K562 (cell line): ENCODE measurements at regions not wholly inside any gene's neighbourhood (a gene's known extent, or its start where the extent isn't known, plus 50 kb on each side); places are given as distances from the start of the nearest gene placed in this dataset.
A peak's percentile ranks its signal among the peaks of the same experiment; 100 is the strongest.

ENCODE experiments used
- ATAC-seq: fragments of 200-7000 bp; cut with Tn5 transposase; 3 replicates; pipeline ENCODE4 v1.9.1; 2020; ENCODE audit warnings: moderate library complexity
- BruUV-seq: library from RNA; stranded (reverse); fragments of 400-500 nt; replicated peaks from 2 replicates; lab custom pipeline; 2021; lab: Mats Ljungman, UMichigan
- CTCF ChIA-PET: fragments of 300-600 bp; formaldehyde crosslinking; extraction: SDS; loops from one replicate; lab custom pipeline; 2021; ENCODE audit warnings: low intra/inter-chr PET ratio; lab: Yijun Ruan, JAX
- POLR2A ChIA-PET: fragments of 300-600, 350-650 bp; sonication (Branson Sonifier 250); formaldehyde crosslinking; extraction: SDS; loops from one replicate; lab custom pipeline; 2021; ENCODE audit warnings: antibody characterized with exemption, inconsistent platforms; lab: Yijun Ruan, JAX
- DNase-seq, 4 experiments: peaks; one replicate each; pipeline versions ENCODE4 v3.0.0 to v3.0.0-alpha.2; 2011 to 2018; ENCODE audit warnings: low spot score in 3 of 4, mixed read lengths in 3 of 4; ENCODE audit errors: extremely low read depth in 1 of 4
- FAIRE-seq: peaks from 2 replicates; lab custom pipeline; 2011; peaks lifted over from hg19 to GRCh38; lab: Jason Lieb, UNC
- H2AFZ ChIP-seq: 2 replicates; pipeline ENCODE4 v1.6.0; 2011; ENCODE audit warnings: low read depth, low read length, control low read depth, inconsistent platforms
- H3K27ac ChIP-seq: fragments of 200-600 bp; 3 replicates; pipeline ENCODE4 v1.8.0; 2011; ENCODE audit warnings: low read depth, mild to moderate bottlenecking, control low read depth, inconsistent platforms, low read length, moderate library complexity, mixed read lengths; ENCODE audit errors: extremely low read depth
- H3K27me3 ChIP-seq, 2 experiments: fragments of 300-600 bp in 1 of 2; 2 replicates in 1 of 2; 3 replicates in 1 of 2; pipeline versions ENCODE4 v1.6.0 to v1.8.0; 2011; ENCODE audit warnings: inconsistent platforms in 2 of 2, low read length in 2 of 2, mild to moderate bottlenecking in 1 of 2, mixed read lengths in 1 of 2, moderate library complexity in 1 of 2; ENCODE audit not compliant: control insufficient read depth in 2 of 2, insufficient read depth in 2 of 2
- H3K36me3 ChIP-seq: fragments of 300-600 bp; 3 replicates; pipeline ENCODE4 v1.8.0; 2011; ENCODE audit warnings: mild to moderate bottlenecking, low read length, inconsistent platforms; ENCODE audit not compliant: control insufficient read depth, insufficient read depth
- H3K4me1 ChIP-seq, 2 experiments: fragments of 200-600 bp in 1 of 2; replicated peaks in 1 of 2; 2 replicates in 1 of 2; 3 replicates in 1 of 2; pipeline versions ENCODE4 v1.5.1 to v1.8.0; 2011; ENCODE audit warnings: inconsistent platforms in 2 of 2, low read length in 2 of 2, mild to moderate bottlenecking in 1 of 2, mixed read lengths in 1 of 2, moderate library complexity in 1 of 2; ENCODE audit not compliant: control insufficient read depth in 2 of 2, insufficient read depth in 2 of 2
- H3K4me2 ChIP-seq: 2 replicates; pipeline ENCODE4 v1.6.1; 2011; ENCODE audit warnings: low read length, control low read depth, inconsistent platforms, mixed read lengths; ENCODE audit not compliant: insufficient read depth
- H3K4me3 ChIP-seq: fragments of 200-600 bp; sonication (generic), shearing (Covaris generic); 2 replicates; pipeline ENCODE4 v1.5.1; 2016; ENCODE audit warnings: control low read depth, inconsistent platforms
- H3K79me2 ChIP-seq: fragments of 200-600 bp; 3 replicates; pipeline ENCODE4 v1.8.0; 2011; ENCODE audit warnings: low read length, inconsistent platforms; ENCODE audit not compliant: control insufficient read depth, insufficient read depth
- H3K9ac ChIP-seq, 2 experiments: 2 replicates each; pipeline versions ENCODE4 v1.6.0 to v1.6.1; 2011; ENCODE audit warnings: low read depth in 2 of 2, low read length in 2 of 2, control low read depth in 1 of 2, inconsistent platforms in 1 of 2, mild to moderate bottlenecking in 1 of 2, mixed read lengths in 1 of 2; ENCODE audit not compliant: insufficient read depth in 1 of 2
- H3K9me1 ChIP-seq: one replicate; pipeline ENCODE4 v1.6.0; 2011; ENCODE audit warnings: inconsistent platforms, mild to moderate bottlenecking, low read length, moderate library complexity; ENCODE audit not compliant: control insufficient read depth, insufficient read depth
- H3K9me3 ChIP-seq: replicated peaks from 2 replicates; pipeline ENCODE4 v1.5.1; 2011; ENCODE audit warnings: low read depth, low read length, inconsistent platforms; ENCODE audit not compliant: control insufficient read depth, insufficient read depth
- H4K20me1 ChIP-seq: replicated peaks from 2 replicates; pipeline ENCODE4 v1.6.1; 2011; ENCODE audit warnings: low read length, inconsistent platforms, mixed read lengths; ENCODE audit not compliant: control insufficient read depth, insufficient read depth
- CEBPB ChIP-seq: fragments of 450-650 bp; IDR thresholded peaks from 2 replicates; pipeline ENCODE4 v1.6.1; 2016; ENCODE audit warnings: missing genetic modification characterization, missing compliant biosample characterization
- CEBPG ChIP-seq, 3 experiments: fragments of 200-800 bp in 1 of 3; sonication (Bioruptor generic) in 1 of 3; sonication (generic) in 1 of 3; formaldehyde crosslinking in 1 of 3; IDR thresholded peaks in 2 of 3; conservative IDR thresholded peaks in 1 of 3; 2 replicates each; pipeline versions ENCODE4 v1.6.1 to v1.8.0; 2016 to 2022; ENCODE audit warnings: missing compliant biosample characterization in 2 of 3, missing genetic modification characterization in 2 of 3, mild to moderate bottlenecking in 1 of 3, missing genetic modification reagents in 1 of 3
- MAFG ChIP-seq: fragments of 450-650 bp; conservative IDR thresholded peaks from 2 replicates; pipeline ENCODE4 v1.6.1; 2016; ENCODE audit warnings: missing genetic modification characterization, missing compliant biosample characterization
- NRF1 ChIP-seq, 2 experiments: fragments of 450-650 bp; IDR thresholded peaks in 1 of 2; conservative IDR thresholded peaks in 1 of 2; 2 replicates each; pipeline ENCODE4 v1.6.1; 2014; ENCODE audit warnings: mild to moderate bottlenecking in 2 of 2
- ZNF511 ChIP-seq: sonication (generic); formaldehyde crosslinking; IDR thresholded peaks from 2 replicates; pipeline ENCODE4 v1.8.0; 2022; ENCODE audit warnings: mild to moderate bottlenecking, missing genetic modification reagents
- WGBS: fragments of 100-300 bp; shearing (Covaris generic); methylation state at CpG from one replicate; pipeline ENCODE4 v1.1.6; 2016; ENCODE audit warnings: low coverage, mixed read lengths; ENCODE audit not compliant: insufficient coverage; ENCODE audit errors: missing lambda C conversion rate; 5-methylcytosine and 5-hydroxymethylcytosine counted together
- in situ Hi-C: fragments of 300-500 bp; cut with MboI; formaldehyde crosslinking; loops from 4 replicates; pipeline ENCODE4 v1.15.0; 2018; ENCODE audit warnings: inconsistent platforms, mixed read lengths
- intact Hi-C: fragments of 100-400 bp; cut with micrococcal nuclease; formaldehyde crosslinking; loops from 2 replicates; pipeline ENCODE4 v1.14.2; 2022

- Histone ChIP-seq H3K9me3 (no peaks in the 10 kb centered on the region), H3K9me1 (no peaks in the 10 kb centered on the region), H3K4me1 (no peaks in the 10 kb centered on the region), H3K4me2 (no peak overlapping the region), H3K36me3 (no peaks in the 10 kb centered on the region), H2AFZ (no peak overlapping the region), H4K20me1 (no peaks in the 10 kb centered on the region), H3K4me3 (no peak overlapping the region), H3K27me3 (no peaks in the 10 kb centered on the region), H3K79me2 (no peaks in the 10 kb centered on the region), H3K27ac (no peak overlapping the region), H3K9ac (no peak overlapping the region)
- ChIA-PET POLR2A (no interaction called here), CTCF (no interaction called here)
- ATAC-seq, result no peak
- no TSS peak for BruUV-seq
- WGBS, result 3% methylated on average over 2 of the region's 2 CpGs
- TF ChIP-seq CEBPG (CRISPR knock-in tag; IDR thresholded peaks at IDR 0.05), result no peak
- peak in 1 of 2 experiments; percentile 61; a peak in 2 of 4 replicates for TF ChIP-seq CEBPG (tag; conservative IDR thresholded peaks at IDR 0.05 in 1 of 2, IDR thresholded peaks at IDR 0.05 in 1 of 2)
- TF ChIP-seq CEBPB, result 0 out of 2 replicates have a peak, but pooled peaks have one; percentile 29
- no peak for TF ChIP-seq ZNF511 (CRISPR knock-in tag)
- FAIRE-seq, result no peak
- no peak for DNase-seq
- intact Hi-C loops (no loop called here), in situ Hi-C loops (no loop called here)
Measured at GRCh38 chr13:64180756-64181155, 2765.1 kb upstream of the PCDH20 start.

DNA sequence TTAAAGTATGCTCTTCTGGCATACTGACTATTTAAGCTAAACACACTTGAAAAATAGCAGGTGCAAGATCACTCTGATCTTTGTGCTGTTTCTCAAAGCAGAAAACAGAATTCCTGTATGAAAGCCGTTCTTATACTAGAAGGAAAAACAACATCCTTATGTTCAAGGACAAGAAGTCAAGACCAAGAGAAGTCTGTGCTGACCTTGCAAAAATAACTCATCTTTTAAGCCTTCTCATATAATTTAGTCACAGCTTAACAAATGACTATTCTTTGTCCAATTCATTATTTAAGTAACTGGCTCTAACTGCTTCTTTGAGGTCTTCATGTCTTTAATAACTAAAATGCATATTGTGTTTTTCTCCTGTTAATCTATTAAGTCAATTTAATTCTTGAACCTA lies 2750.2 kb upstream of the PCDH20 start:
- ChIA-PET POLR2A (no interaction called here), CTCF (no interaction called here)
- no peak overlapping the region for H2AFZ ChIP-seq
- H3K36me3 ChIP-seq, result no peaks in the 10 kb centered on the region
- in situ Hi-C loops (no loop called here), intact Hi-C loops (no loop called here)
- no peaks in the 10 kb centered on the region for H3K9me3 ChIP-seq
- no peaks in the 10 kb centered on the region for H3K9me1 ChIP-seq
- H3K27me3 ChIP-seq, result no peaks in the 10 kb centered on the region
- no peak overlapping the region for H3K4me2 ChIP-seq
- FAIRE-seq (no peak), DNase-seq (no peak), ATAC-seq (no peak)
- 0% methylated on average over 1 of the region's 1 CpG for WGBS
- no peaks in the 10 kb centered on the region for H3K4me1 ChIP-seq
- H3K79me2 ChIP-seq, result no peaks in the 10 kb centered on the region
- no peak overlapping the region for H3K27ac ChIP-seq
- H3K4me3 ChIP-seq, result no peak overlapping the region
- H4K20me1 ChIP-seq, result no peaks in the 10 kb centered on the region
- no TSS peak for BruUV-seq
- no peak overlapping the region for H3K9ac ChIP-seq
- TF ChIP-seq NRF1 (conservative IDR thresholded peaks at IDR 0.05 in 1 of 2, IDR thresholded peaks at IDR 0.05 in 1 of 2) (no peak), MAFG (0 out of 2 replicates have a peak, but pooled peaks have one; percentile 27)
